ENCODE measurements at regions not wholly inside any gene's neighbourhood (a gene's known extent, or its start where the extent isn't known, plus 50 kb on each side); places are given as distances from the start of the nearest gene placed in this dataset.

DNA sequence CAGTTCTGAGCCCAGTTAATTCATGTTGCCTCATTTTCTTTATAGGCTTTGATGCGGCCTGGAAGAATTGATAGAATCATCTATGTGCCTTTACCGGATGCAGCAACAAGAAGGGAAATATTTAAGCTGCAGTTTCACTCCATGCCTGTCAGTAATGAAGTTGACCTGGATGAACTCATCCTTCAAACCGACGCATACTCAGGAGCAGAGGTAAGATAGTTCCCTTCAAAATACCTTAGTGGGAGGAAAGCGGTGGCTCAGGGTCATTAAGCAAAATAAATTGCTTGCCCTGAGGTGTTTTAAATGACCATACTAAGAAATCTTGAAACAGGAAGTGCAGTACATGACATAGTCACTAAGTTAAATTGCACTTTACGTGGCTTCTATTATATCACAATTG is 140.6 kb upstream of the SPRY1 start:
- TF ChIP-seq EZH2 (IDR thresholded peaks at IDR 0.05; ENCODE audit: borderline replicate concordance, low read depth, low read length, poor library complexity, severe bottlenecking), result no peak
- TF ChIP-seq, protein P1, sequence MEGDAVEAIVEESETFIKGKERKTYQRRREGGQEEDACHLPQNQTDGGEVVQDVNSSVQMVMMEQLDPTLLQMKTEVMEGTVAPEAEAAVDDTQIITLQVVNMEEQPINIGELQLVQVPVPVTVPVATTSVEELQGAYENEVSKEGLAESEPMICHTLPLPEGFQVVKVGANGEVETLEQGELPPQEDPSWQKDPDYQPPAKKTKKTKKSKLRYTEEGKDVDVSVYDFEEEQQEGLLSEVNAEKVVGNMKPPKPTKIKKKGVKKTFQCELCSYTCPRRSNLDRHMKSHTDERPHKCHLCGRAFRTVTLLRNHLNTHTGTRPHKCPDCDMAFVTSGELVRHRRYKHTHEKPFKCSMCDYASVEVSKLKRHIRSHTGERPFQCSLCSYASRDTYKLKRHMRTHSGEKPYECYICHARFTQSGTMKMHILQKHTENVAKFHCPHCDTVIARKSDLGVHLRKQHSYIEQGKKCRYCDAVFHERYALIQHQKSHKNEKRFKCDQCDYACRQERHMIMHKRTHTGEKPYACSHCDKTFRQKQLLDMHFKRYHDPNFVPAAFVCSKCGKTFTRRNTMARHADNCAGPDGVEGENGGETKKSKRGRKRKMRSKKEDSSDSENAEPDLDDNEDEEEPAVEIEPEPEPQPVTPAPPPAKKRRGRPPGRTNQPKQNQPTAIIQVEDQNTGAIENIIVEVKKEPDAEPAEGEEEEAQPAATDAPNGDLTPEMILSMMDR (conservative IDR thresholded peaks at IDR 0.05; ENCODE audit: low read depth, low read length), result no peak

All from A673 (cell line).